CD14-positive monocyte (primary cell): ENCODE measurements at regions not wholly inside any gene's neighbourhood (a gene's known extent, or its start where the extent isn't known, plus 50 kb on each side); places are given as distances from the start of the nearest gene placed in this dataset.

Experiments used
- DNase-seq, 3 donors: peaks; one replicate each; pipeline ENCODE4 v3.0.0-alpha.2; 2011 to 2022
- H2AFZ ChIP-seq: 2 replicates; pipeline ENCODE4 v1.6.0; 2012; ENCODE audit warnings: mild to moderate bottlenecking, low read depth, low read length, inconsistent platforms; ENCODE audit not compliant: insufficient read depth, poor library complexity, severe bottlenecking
- H3K27ac ChIP-seq, 2 donors: 1 replicate in 1 of 2; 2 replicates in 1 of 2; pipeline ENCODE4 v1.5.1; 2012 to 2013; ENCODE audit warnings: low read length in 2 of 2, control low read depth in 1 of 2, inconsistent platforms in 1 of 2, low read depth in 1 of 2, mild to moderate bottlenecking in 1 of 2
- H3K27me3 ChIP-seq, 2 donors: one replicate each; pipeline versions ENCODE4 v1.6.0 to v1.6.1; 2011 to 2013; ENCODE audit warnings: low read length in 2 of 2; ENCODE audit not compliant: control insufficient read depth in 2 of 2, insufficient read depth in 2 of 2
- H3K36me3 ChIP-seq, 2 donors: replicated peaks in 1 of 2; 1 replicate in 1 of 2; 2 replicates in 1 of 2; pipeline versions ENCODE4 v1.5.1 to v1.6.1; 2012 to 2013; ENCODE audit warnings: low read length in 2 of 2, control low read depth in 1 of 2, inconsistent platforms in 1 of 2, mild to moderate bottlenecking in 1 of 2; ENCODE audit not compliant: insufficient read depth in 2 of 2, control insufficient read depth in 1 of 2
- H3K4me1 ChIP-seq, 2 donors: 1 replicate in 1 of 2; 2 replicates in 1 of 2; pipeline versions ENCODE4 v1.5.1 to v1.6.1; 2012 to 2013; ENCODE audit warnings: low read length in 2 of 2, control low read depth in 1 of 2, inconsistent platforms in 1 of 2, mild to moderate bottlenecking in 1 of 2, moderate library complexity in 1 of 2; ENCODE audit not compliant: insufficient read depth in 2 of 2, control insufficient read depth in 1 of 2
- H3K4me2 ChIP-seq: replicated peaks from 2 replicates; pipeline ENCODE3; 2012; ENCODE audit warnings: low read length, moderate library complexity, mild to moderate bottlenecking; ENCODE audit not compliant: poor library complexity, severe bottlenecking; ENCODE audit errors: extremely low read depth
- H3K4me3 ChIP-seq, 3 experiments: fragments of 200-600 bp in 1 of 3; sonication (generic) in 1 of 3; replicated peaks in 1 of 3; 1 replicate in 2 of 3; 2 replicates in 1 of 3; pipeline ENCODE4 v1.5.1; 2011 to 2013; ENCODE audit warnings: low read length in 3 of 3, mild to moderate bottlenecking in 3 of 3, control low read depth in 2 of 3, low read depth in 2 of 3, inconsistent platforms in 1 of 3, moderate library complexity in 1 of 3
- H3K79me2 ChIP-seq: 2 replicates; pipeline ENCODE4 v1.6.0; 2012; ENCODE audit warnings: mild to moderate bottlenecking, control low read depth, inconsistent platforms, low read length, moderate library complexity; ENCODE audit not compliant: insufficient read depth
- H3K9ac ChIP-seq: 2 replicates; pipeline ENCODE4 v1.6.0; 2017; ENCODE audit warnings: low read length, mild to moderate bottlenecking; ENCODE audit not compliant: insufficient read depth, poor library complexity, severe bottlenecking
- H3K9me3 ChIP-seq, 2 donors: replicated peaks in 1 of 2; 1 replicate in 1 of 2; 2 replicates in 1 of 2; pipeline versions ENCODE4 v1.5.1 to v1.6.1; 2012 to 2013; ENCODE audit warnings: low read length in 2 of 2, control low read depth in 1 of 2; ENCODE audit not compliant: control insufficient read depth in 1 of 2, insufficient read depth in 1 of 2
- H4K20me1 ChIP-seq: 2 replicates; pipeline ENCODE4 v1.6.0; 2012; ENCODE audit warnings: mild to moderate bottlenecking, low read length, control low read depth, moderate library complexity; ENCODE audit not compliant: insufficient read depth
- H3K27ac Mint-ChIP-seq, 7 donors: one replicate each; pipeline ENCODE4 v1.8.0; 2020; ENCODE audit warnings: mild to moderate bottlenecking in 7 of 7, mixed read lengths in 7 of 7, moderate library complexity in 6 of 7, inconsistent platforms in 2 of 7
- H3K27me3 Mint-ChIP-seq, 3 donors: one replicate each; pipeline ENCODE4 v1.8.0; 2021 to 2022; ENCODE audit warnings: low read depth in 3 of 3, mild to moderate bottlenecking in 3 of 3, mixed read lengths in 3 of 3, moderate library complexity in 3 of 3, inconsistent platforms in 1 of 3
- H3K36me3 Mint-ChIP-seq, 2 donors: one replicate each; pipeline ENCODE4 v1.8.0; 2020; ENCODE audit warnings: mixed read lengths in 2 of 2, inconsistent platforms in 1 of 2, mild to moderate bottlenecking in 1 of 2
- H3K4me1 Mint-ChIP-seq: one replicate; pipeline ENCODE4 v1.8.0; 2020; ENCODE audit warnings: mild to moderate bottlenecking, mixed read lengths
- H3K4me3 Mint-ChIP-seq, 2 donors: one replicate each; pipeline ENCODE4 v1.8.0; 2020; ENCODE audit warnings: mild to moderate bottlenecking in 2 of 2, mixed read lengths in 2 of 2, moderate library complexity in 1 of 2
- H3K9me3 Mint-ChIP-seq, 7 donors: one replicate each; pipeline ENCODE4 v1.8.0; 2020 to 2022; ENCODE audit warnings: mixed read lengths in 7 of 7, mild to moderate bottlenecking in 6 of 7, moderate library complexity in 6 of 7, inconsistent platforms in 2 of 7
- CTCF ChIP-seq: fragments of 200-600 bp; IDR thresholded peaks from one replicate; pipeline ENCODE4 v1.8.0; 2022; ENCODE audit warnings: antibody characterized with exemption, mild to moderate bottlenecking
- WGBS: methylation state at CpG from one replicate; pipeline ENCODE4 v1.1.5; 2013; ENCODE audit warnings: missing lambda C conversion rate; ENCODE audit not compliant: insufficient coverage; 5-methylcytosine and 5-hydroxymethylcytosine counted together
- intact Hi-C, 2 donors: fragments of 100-400 bp; cut with micrococcal nuclease; formaldehyde crosslinking; loops; one replicate each; pipeline versions ENCODE4 v1.15.0 to v1.15.1; 2023

GRCh38 chr17:83179374-83179773 is 100.0 kb downstream of the METRNL start:
- no peak for TF ChIP-seq CTCF
- H3K4me1 Mint-ChIP-seq: peaks cover 27% of the 10 kb centered on the region
- Histone ChIP-seq H4K20me1 (no peaks in the 10 kb centered on the region), H3K4me3 (no peak overlapping the region), H3K4me1 (peaks cover 25 to 26% of the 10 kb centered on the region in 2 donors), H3K27me3 (no peaks in the 10 kb centered on the region), H3K27ac (no peak overlapping the region), H2AFZ (no peak overlapping the region), H3K9me3 (no peaks in the 10 kb centered on the region), H3K36me3 (no peaks in the 10 kb centered on the region), H3K4me2 (no peak overlapping the region), H3K9ac (no peak overlapping the region), H3K79me2 (no peaks in the 10 kb centered on the region)
- H3K9me3 Mint-ChIP-seq: no peaks in the 10 kb centered on the region
- intact Hi-C loops: no loop called here
- no peaks in the 10 kb centered on the region for H3K36me3 Mint-ChIP-seq
- no peak overlapping the region for H3K4me3 Mint-ChIP-seq
- peaks cover 2 to 5% (median 4%) of the 10 kb centered on the region in 3 donors for H3K27me3 Mint-ChIP-seq
- peak in 1 of 3 donors; percentile 0 for DNase-seq
- no peak overlapping the region for H3K27ac Mint-ChIP-seq
- 93% methylated on average over 11 of the region's 12 CpGs for WGBS

GRCh38 chr17:83179811-83180210 is 100.4 kb downstream of the METRNL start:
- no peak overlapping the region for H2AFZ ChIP-seq
- Mint-ChIP-seq H3K4me3 (no peak overlapping the region), H3K27ac (no peak overlapping the region), H3K27me3 (peaks cover 2 to 5% (median 2%) of the 10 kb centered on the region in 3 donors), H3K9me3 (peaks cover 0 to under 1% (median 0%) of the 10 kb centered on the region in 7 donors), H3K36me3 (no peaks in the 10 kb centered on the region), H3K4me1 (peaks cover 27% of the 10 kb centered on the region)
- H3K79me2 ChIP-seq: no peaks in the 10 kb centered on the region
- 89% methylated on average over 3 of the region's 9 CpGs for WGBS
- H3K9me3 ChIP-seq: no peaks in the 10 kb centered on the region
- no peak for DNase-seq
- no peak overlapping the region for H3K4me3 ChIP-seq
- no peak for TF ChIP-seq CTCF
- no peaks in the 10 kb centered on the region for H4K20me1 ChIP-seq
- H3K4me2 ChIP-seq: no peak overlapping the region
- H3K4me1 ChIP-seq: peaks cover 25 to 28% of the 10 kb centered on the region in 2 donors
- H3K9ac ChIP-seq: no peak overlapping the region
- intact Hi-C loops: no loop called here
- no peaks in the 10 kb centered on the region for H3K36me3 ChIP-seq
- no peaks in the 10 kb centered on the region for H3K27me3 ChIP-seq
- H3K27ac ChIP-seq: no peak overlapping the region
